GF-D8 (cell line): ENCODE measurements at regions not wholly inside any gene's neighbourhood (a gene's known extent, or its start where the extent isn't known, plus 50 kb on each side); places are given as distances from the start of the nearest gene placed in this dataset.

Experiments used
- DNase-seq: peaks from one replicate; lab custom pipeline; 2025; lab: John Stamatoyannopoulos, UW

DNA sequence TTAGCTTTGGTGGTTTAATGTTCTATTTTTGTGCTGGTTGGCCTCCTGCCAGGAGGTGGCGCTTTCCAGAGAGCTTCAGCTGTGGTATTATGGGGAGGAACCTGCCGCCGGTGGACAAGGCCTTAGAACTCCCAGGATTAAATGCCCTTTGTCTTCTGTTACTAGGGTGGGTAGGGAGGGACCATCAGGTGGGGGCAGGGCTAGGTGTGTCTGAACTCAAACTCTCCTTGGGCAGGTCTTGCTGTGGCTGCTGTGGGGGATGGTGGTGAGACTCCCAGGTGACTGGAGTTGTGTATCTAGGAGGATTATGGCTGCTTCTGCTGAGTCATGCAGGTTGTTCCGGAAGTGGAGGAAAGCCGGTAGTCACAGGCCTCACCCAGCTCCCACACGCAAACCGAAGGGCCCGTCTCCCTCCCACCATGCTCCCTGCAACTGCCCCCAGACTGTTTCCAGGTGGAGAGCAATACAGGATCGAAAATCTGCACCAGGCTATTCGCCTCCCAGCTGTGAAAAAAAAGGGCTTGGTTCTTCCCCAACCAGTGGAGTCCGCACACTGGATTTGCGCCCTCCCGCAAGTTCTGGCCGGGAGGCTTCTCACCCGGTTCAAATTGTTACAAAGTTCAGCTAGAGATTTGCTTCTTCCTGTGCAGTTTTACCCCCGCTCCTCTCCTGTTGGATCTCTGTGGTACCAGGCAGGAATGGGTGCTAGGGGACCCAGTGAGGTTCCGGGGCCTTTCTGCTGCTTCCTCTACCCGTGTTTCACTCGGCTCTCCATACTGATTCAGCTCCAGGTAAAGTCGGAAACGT, 220.5 kb downstream of the CENPF start:
- DNase-seq = no peak

GRCh38 chr1:214824763-214825162, 221.8 kb downstream of the CENPF start:
- no peak for DNase-seq

- no peak for DNase-seq
These were observed 223.6 kb downstream of the CENPF start for GRCh38 chr1:214826619-214827018.

DNA sequence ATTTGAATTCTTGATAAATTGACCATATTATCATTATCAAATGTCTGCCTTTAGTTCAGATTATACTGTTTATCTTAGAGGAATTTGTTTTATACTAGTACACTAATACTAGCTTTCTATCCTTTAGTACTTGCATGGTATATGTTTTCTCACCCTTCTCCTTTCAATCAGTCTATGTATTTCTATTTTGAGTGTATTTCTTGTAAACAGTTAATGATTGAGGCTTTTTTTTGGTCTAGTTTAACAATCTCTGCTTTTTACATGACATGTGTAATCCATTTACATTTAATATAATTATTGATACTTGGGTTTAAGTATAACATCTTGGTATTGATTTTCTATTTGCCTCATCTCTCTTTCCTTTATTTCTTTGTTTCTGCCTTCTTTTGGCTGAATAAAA, 224.9 kb downstream of the CENPF start:
- no peak for DNase-seq

- DNase-seq = no peak
These were observed 227.9 kb downstream of the CENPF start for GRCh38 chr1:214830941-214831340.

GRCh38 chr1:214831956-214832355, 229.0 kb downstream of the CENPF start:
- no peak for DNase-seq

GRCh38 chr1:214833178-214833756, 230.3 kb downstream of the CENPF start:
- no peak for DNase-seq

DNA sequence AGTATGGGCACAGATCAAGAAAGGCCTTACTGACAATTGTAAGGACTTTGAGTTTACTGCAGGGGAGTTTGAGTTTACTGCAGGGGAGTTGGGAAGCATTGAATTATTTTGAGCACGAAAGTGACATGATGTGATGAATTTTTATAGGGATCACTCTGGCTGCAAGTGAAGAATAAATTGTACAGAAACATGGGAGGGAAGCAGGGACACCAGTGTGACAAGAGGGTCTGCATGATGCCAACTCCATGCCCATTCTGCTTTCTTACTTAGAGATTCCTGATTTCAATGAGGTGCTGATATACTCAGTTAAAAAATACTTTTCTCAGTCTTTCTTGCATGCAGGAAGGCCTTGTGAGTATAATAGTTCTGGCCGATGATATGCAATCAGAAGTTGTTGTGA, 234.4 kb downstream of the CENPF start:
- DNase-seq = no peak

DNA sequence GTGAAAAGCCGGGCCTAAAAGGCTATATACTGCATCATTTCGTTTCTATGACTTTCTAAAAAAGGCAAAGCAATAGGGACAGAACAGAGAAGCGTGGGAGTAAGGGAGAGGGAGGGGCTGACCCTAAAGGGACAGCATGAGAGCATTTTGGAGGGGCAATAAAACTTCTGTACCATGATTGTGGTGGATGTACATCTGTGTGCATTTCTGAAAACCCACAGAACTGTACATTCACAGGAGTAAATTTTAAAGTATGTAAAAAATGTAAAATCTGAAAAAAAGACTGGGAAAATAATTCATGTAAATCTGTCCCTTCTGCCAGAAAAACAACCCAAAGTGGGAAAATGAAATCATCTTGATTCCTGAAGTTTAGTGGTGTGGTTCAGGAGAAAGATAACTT, 235.4 kb downstream of the CENPF start:
- no peak for DNase-seq

- no peak for DNase-seq
These were observed 237.4 kb downstream of the CENPF start for GRCh38 chr1:214840356-214840755.

DNA sequence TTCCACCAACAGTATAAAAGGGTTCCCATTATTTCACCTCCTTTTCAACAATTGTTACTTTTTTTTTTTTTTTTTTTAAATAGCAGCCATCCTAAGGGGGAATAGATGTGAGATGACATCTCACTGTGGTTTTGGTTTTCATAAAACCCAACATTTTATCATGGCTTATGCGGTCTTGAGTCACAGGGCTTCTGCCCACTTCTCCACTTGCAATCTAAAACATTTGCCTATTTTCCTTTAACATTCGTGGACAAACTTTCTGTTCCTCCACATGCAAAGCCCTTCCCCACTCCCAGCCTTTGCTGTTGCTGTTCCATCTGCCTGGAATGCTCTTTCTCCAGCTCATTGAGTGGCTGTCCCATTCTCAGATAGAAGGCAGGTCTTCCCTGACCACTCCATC, 239.7 kb upstream of the KCNK2 start:
- DNase-seq = no peak

DNA sequence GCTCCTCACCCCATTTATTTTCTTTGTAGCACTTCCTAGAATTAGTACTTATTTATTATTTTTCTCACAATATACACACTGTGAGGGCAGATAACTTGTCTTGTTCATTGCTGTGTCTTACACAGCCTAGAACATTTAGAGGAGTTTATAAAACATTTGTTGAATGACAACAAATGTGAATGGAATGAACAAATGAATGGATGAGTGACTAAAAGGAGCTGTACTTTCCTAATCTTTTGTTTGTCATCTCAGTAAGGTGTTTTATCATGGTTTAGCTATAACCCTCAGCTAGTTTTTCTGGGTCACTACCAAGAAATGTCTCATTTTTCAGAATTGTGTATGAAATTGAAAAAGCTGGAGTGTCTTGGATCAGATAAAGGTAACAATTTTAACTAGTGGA, 239.3 kb upstream of the KCNK2 start:
- no peak for DNase-seq

DNA sequence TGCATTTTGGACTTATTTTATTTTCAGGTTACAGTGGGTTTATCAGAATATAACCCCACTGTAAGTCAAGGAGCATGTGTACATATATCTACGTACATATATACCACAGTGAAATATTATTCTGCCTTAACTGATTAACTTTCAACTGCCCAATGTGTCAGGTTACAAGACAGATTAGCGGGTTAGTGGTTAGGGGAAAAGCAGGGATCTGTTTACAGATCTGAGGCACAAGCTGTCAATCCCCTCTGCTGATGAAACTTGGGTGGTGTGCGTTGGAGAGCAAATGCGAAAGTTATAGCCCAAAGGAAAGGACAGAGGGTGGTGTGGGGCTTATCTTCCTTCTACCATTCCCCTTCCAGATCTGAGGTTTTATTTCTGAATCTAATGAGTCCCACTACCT, 238.2 kb upstream of the KCNK2 start:
- no peak for DNase-seq

DNA sequence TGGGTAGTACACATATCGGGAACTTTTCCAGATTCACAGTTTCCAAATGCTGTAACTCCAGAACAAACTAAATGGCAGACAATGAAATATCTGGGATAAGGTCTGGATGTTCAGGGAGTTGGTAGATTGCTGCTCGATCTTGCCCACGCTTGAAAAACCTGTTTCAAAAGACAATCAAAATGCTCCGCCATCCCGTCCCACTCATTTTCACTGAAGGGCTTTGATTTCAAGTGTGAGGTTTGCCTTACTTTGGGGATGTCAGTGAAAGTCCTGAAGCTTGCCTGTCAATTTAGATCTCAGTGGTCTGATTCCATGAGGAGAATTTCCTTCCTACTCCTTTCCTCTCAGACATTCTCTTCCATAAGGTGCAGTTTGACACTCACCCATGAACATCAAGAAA, 236.3 kb upstream of the KCNK2 start:
- no peak for DNase-seq

DNA sequence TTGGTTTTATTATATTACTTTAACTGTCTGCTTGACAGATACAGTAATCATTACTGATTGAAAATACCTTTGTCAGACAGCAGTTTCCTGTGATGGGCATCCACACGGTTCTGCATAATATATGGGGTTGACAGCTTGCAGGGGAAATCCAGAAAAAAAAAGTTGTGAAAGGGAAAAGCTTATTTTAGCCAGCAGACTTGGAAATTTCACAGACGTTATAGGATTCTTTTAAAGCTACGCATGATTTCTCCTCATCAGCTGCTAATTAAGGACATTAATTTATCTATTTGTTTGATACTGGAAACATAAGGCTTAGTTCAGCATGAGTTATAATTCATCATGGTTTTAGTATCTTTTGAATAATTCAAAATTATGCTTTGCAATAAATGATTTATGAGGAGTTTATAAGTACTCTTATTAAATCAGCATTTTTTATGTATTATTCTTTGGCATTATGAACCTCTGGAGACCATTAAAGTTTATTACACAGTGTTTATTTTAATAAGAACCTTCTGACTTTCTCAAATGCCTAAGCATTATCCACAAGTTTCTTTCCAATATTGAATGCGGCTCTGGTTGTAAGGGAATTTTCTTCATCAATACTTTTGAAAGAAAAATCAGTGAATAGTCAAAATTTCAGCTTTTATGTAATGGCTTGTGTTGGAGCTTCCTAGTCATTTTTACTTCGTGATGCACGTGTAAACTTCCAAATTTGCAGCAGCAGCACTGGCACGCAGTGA, 235.3 kb upstream of the KCNK2 start:
- DNase-seq = no peak

DNA sequence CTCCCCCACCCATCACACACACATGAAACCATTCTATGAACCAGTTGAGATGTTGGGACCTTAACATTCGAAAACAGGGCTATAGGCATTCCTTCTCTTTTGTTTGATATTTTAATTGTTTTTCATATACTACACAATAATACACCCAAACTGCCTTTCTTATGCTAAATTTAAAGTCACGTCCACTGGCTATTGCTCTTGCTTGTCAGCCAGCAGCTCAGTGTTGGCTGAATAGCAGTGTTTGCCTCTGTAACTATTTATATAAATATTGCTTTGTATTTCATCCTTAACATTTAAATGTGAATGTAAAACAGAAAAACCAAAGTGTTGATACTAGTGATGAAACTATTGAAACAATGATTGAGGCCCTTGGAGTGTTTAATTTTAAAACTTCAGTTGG, 234.4 kb upstream of the KCNK2 start:
- DNase-seq = no peak

- DNase-seq = no peak
These were observed 232.0 kb upstream of the KCNK2 start for GRCh38 chr1:214850432-214851050.

DNA sequence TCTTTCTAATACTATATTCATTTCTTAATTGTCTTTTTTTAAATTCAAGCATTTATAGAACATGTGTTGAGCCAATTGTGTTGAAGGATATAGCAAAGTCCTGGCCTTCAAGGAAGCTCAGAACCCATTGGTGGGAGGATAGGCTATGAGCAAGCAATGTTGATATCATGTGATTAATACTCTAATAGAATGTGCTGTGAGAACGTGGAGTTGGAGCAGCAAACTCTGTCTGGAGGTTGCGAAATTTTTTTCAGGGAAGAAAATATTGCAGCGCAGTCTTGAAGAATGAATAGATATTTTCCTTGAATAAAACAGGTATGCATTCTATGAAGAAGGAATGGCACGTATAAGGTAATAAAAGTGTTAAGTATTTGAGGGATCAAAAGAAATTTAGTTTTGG, 229.2 kb upstream of the KCNK2 start:
- no peak for DNase-seq

- DNase-seq = no peak
These were observed 228.2 kb upstream of the KCNK2 start for GRCh38 chr1:214854126-214854875.

DNA sequence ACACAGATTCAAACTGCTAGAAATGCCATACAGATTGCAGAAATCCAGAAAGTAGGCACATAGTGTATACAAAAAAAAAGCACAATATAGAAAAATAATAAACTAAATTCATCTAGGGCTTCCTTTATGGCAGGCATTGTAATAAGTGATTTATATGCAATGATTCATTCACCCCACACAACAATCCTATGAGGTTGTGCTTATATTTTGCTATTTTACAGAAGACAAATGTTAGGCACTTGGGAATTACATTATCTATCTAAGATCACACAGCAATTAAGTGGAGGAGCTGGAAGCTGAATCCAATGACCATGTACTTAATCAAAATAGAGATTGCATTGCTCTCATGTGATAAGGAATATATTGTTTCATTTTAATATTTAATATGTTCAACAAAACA, 225.7 kb upstream of the KCNK2 start:
- no peak for DNase-seq

DNA sequence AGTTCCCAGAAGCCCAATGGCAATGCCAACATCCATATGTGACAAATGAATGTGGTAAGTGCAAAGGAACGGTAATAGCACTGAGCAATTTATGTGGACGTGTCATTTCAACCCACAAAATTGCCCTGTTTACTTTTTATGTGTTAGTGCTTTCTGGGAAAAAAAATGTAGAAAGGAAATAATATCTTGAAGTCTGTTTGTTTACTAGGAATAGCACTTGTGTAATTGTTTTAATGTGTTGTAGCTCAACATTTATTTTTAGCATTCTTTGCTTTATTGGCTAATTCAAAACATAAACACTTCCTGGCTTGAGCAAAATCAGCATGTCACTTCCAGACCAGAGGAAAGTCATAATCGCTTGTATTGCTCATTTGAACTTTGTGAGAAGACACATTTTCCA, 224.8 kb upstream of the KCNK2 start:
- no peak for DNase-seq

DNA sequence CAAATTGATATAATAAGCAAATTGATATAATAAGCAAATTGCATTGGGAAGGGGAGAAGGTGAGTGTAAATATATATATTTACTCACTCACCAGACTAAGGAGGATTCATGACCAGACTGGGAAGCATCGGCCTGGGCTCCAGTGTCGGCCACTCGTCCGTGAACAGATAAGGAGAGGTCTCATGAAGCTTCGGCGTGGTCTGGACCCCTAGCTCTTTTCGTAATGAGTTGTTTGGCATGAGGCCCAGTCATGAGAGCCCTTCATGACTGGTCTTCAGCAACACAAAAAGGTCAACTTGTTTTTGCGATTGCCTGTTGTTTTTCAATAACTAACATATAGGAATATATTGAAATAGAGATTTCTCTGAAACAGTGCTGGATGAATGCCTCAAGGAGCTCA, 222.9 kb upstream of the KCNK2 start:
- no peak for DNase-seq
